ENCODE measurements at regions not wholly inside any gene's neighbourhood (a gene's known extent, or its start where the extent isn't known, plus 50 kb on each side); places are given as distances from the start of the nearest gene placed in this dataset.

GRCh38 chr5:2254880-2255750 lies 372.4 kb upstream of the IRX4 start:
- Histone ChIP-seq H3K27ac (ENCODE audit: low read depth, low read length) (no peak overlapping the region), H3K79me2 (ENCODE audit: insufficient read depth, low read length) (no peaks in the 10 kb centered on the region), H3K27me3 (ENCODE audit: insufficient read depth, low read length) (no peaks in the 10 kb centered on the region), H3K4me1 (ENCODE audit: control insufficient read depth in 1 of 2, insufficient read depth in 2 of 2, low read length in 2 of 2) (no peaks in the 10 kb centered on the region), H2AFZ (ENCODE audit: low read depth, low read length, poor library complexity, severe bottlenecking) (no peak overlapping the region), H3K36me3 (ENCODE audit: control insufficient read depth in 1 of 2, insufficient read depth in 2 of 2, low read length in 2 of 2) (no peaks in the 10 kb centered on the region), H3K4me3 (replicated peaks in 1 of 2; ENCODE audit: low read depth in 1 of 2, low read length in 2 of 2) (no peak overlapping the region), H3K9me3 (ENCODE audit: control insufficient read depth in 1 of 2, insufficient read depth in 1 of 2, low read depth in 1 of 2, low read length in 2 of 2) (no peaks in the 10 kb centered on the region), H3K9me2 (ENCODE audit: insufficient read depth) (no peaks in the 10 kb centered on the region), H3K4me2 (ENCODE audit: low read length) (no peak overlapping the region), H3K9ac (ENCODE audit: low read length) (no peak overlapping the region), H4K20me1 (ENCODE audit: insufficient read depth) (no peaks in the 10 kb centered on the region)
- TF ChIP-seq RAD21 (IDR thresholded peaks at IDR 0.05; ENCODE audit: low read depth) (no peak), MAX (IDR thresholded peaks at IDR 0.05) (no peak), SIN3A (IDR thresholded peaks at IDR 0.05; ENCODE audit: low read depth) (no peak), FOSL1 (IDR thresholded peaks at IDR 0.05; ENCODE audit: low read depth) (no peak), ELF1 (IDR thresholded peaks at IDR 0.05; ENCODE audit: borderline replicate concordance, low read depth) (no peak), SP1 (IDR thresholded peaks at IDR 0.05; ENCODE audit: low read depth) (no peak), POLR2AphosphoS5 (IDR thresholded peaks at IDR 0.05; ENCODE audit: low read depth, low read length) (no peak), YY1 (IDR thresholded peaks at IDR 0.05; ENCODE audit: extremely low read depth, insufficient replicate concordance, low read depth, low read length) (no peak), POLR2A (IDR thresholded peaks at IDR 0.05; ENCODE audit: borderline replicate concordance, extremely low read depth, insufficient read depth, insufficient read length) (no peak), EZH2 (IDR thresholded peaks at IDR 0.05) (no peak), JUND (IDR thresholded peaks at IDR 0.05) (no peak), EGR1 (IDR thresholded peaks at IDR 0.05; ENCODE audit: low read depth) (no peak), CTCF (IDR thresholded peaks at IDR 0.05 in 2 of 3, conservative IDR thresholded peaks at IDR 0.05 in 1 of 3; ENCODE audit: borderline replicate concordance in 1 of 3, insufficient read depth in 1 of 3, low read depth in 2 of 3, low read length in 2 of 3) (no peak), TCF7L2 (IDR thresholded peaks at IDR 0.05; ENCODE audit: borderline replicate concordance, extremely low read depth, insufficient read depth, insufficient read length) (no peak), EZH2phosphoT487 (IDR thresholded peaks at IDR 0.05; ENCODE audit: borderline replicate concordance) (no peak), REST (IDR thresholded peaks at IDR 0.05; ENCODE audit: low read depth) (no peak)
- ChIA-PET POLR2A (no interaction called here), CTCF (no interaction called here), RAD21 (ENCODE audit: low non-redundant PET in 1 of 2, low total read pairs in 2 of 2, uncharacterized antibody in 2 of 2, unreplicated experiment in 2 of 2) (no interaction called here)
- intact Hi-C loops (cut with micrococcal nuclease), result no loop called here
- DNase-seq (ENCODE audit: low read depth, low spot score) (no peak), ATAC-seq (no peak)
- no TSS peak for BruUV-seq (replicated peaks)

Measured in HCT116 (cell line).